ENCODE measurements at regions not wholly inside any gene's neighbourhood (a gene's known extent, or its start where the extent isn't known, plus 50 kb on each side); places are given as distances from the start of the nearest gene placed in this dataset.
"Not testable (repeated sequence)": the region's sequence is repeated elsewhere in the genome, so short reads cannot be mapped to it uniquely, and the experiment has no call there.

- CTCF ChIA-PET; H3K36me3 Mint-ChIP-seq (ENCODE audit: low read depth); DNase-seq; POLR2A ChIA-PET; H3K4me3 Mint-ChIP-seq; H3K9me3 Mint-ChIP-seq; ATAC-seq; H3K27ac Mint-ChIP-seq; intact Hi-C loops (cut with micrococcal nuclease): not testable (repeated sequence)
- Mint-ChIP-seq H3K27me3 (peaks cover 56% of the 10 kb centered on the region), H3K4me1 (ENCODE audit: low read depth) (peaks cover 11% of the 10 kb centered on the region)
Observed at GRCh38 chr4:4045823-4046222, 180.9 kb downstream of the OTOP1 start.

GRCh38 chr4:4046686-4047085, 180.0 kb downstream of the OTOP1 start:
- POLR2A ChIA-PET; H3K9me3 Mint-ChIP-seq; H3K27ac Mint-ChIP-seq; ATAC-seq; H3K4me3 Mint-ChIP-seq; DNase-seq; H3K36me3 Mint-ChIP-seq (ENCODE audit: low read depth); CTCF ChIA-PET; intact Hi-C loops (cut with micrococcal nuclease): not testable (repeated sequence)
- peaks cover 11% of the 10 kb centered on the region for H3K4me1 Mint-ChIP-seq (ENCODE audit: low read depth)
- peaks cover 57% of the 10 kb centered on the region for H3K27me3 Mint-ChIP-seq

DNA sequence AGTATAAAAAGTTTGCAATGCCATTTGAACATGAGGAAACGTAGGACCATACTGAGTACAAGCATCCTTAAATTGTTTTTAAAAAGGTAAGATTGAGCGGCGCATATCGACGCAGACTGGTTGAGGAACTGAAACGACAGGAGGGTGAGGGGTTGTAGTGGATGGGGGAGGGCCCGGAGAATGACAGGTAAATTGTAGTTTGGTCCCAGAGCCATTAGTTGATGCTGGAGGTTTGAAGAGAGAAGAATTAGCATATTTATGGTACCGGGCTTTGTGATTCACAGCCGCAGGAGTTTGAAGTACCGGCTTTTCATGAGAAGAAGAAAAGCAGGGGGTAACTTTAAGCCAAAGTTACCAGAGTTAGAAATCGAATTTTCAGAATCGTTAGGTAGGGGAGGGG, 179.5 kb downstream of the OTOP1 start:
- Mint-ChIP-seq H3K27me3 (peaks cover 56% of the 10 kb centered on the region), H3K4me1 (ENCODE audit: low read depth) (peaks cover 11% of the 10 kb centered on the region)
- POLR2A ChIA-PET; intact Hi-C loops (cut with micrococcal nuclease); H3K36me3 Mint-ChIP-seq (ENCODE audit: low read depth); H3K9me3 Mint-ChIP-seq; H3K4me3 Mint-ChIP-seq; H3K27ac Mint-ChIP-seq; DNase-seq; ATAC-seq; CTCF ChIA-PET: not testable (repeated sequence)

DNA sequence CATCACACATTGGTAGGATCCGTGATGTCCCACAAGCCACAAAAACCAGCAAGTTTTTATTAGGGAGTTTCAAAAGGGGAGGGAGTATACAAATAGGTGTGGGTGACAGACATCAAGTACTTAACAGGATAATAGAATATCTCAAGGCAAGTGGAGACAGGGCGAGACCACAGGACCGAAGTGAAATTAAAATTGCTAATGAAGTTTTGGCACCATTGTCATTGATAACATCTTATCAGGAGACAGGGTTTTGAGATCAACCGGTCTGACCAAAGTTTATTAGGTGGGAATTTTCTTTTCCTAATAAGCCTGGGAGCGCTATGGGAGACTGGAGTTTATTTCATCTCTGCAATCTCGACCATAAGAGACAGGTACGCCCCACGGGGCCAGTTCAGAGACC, 178.5 kb downstream of the OTOP1 start:
- intact Hi-C loops (cut with micrococcal nuclease); DNase-seq; CTCF ChIA-PET; H3K9me3 Mint-ChIP-seq; H3K4me3 Mint-ChIP-seq; ATAC-seq; H3K27ac Mint-ChIP-seq; POLR2A ChIA-PET; H3K36me3 Mint-ChIP-seq (ENCODE audit: low read depth): not testable (repeated sequence)
- Mint-ChIP-seq H3K27me3 (peaks cover 53% of the 10 kb centered on the region), H3K4me1 (ENCODE audit: low read depth) (peaks cover 11% of the 10 kb centered on the region)

GRCh38 chr4:4050781-4051180, 175.9 kb downstream of the OTOP1 start:
- H3K9me3 Mint-ChIP-seq; POLR2A ChIA-PET; ATAC-seq; DNase-seq; H3K36me3 Mint-ChIP-seq (ENCODE audit: low read depth); CTCF ChIA-PET; H3K4me3 Mint-ChIP-seq; H3K27ac Mint-ChIP-seq; intact Hi-C loops (cut with micrococcal nuclease): not testable (repeated sequence)
- peaks cover 11% of the 10 kb centered on the region for H3K4me1 Mint-ChIP-seq (ENCODE audit: low read depth)
- H3K27me3 Mint-ChIP-seq = peaks cover 31% of the 10 kb centered on the region

DNA sequence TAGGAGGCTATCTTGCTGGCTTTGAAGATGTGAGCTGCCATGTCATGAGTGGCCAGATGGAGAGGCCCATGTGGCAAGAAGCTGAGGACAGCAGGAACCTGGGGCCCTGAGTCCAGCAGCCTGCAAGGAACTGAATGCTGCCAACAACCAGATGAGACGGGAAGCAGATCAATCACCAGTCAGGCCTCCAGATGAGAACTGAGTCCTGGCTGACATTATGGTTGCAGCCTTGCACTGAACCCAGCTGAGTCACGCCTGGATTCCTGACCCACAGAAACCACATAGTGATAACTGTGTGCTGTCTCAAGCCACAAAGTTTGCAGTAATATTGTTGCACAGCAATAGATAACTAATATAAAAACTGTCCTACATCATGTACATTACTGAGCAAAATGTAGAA, 173.8 kb downstream of the OTOP1 start:
- DNase-seq; intact Hi-C loops (cut with micrococcal nuclease); H3K27ac Mint-ChIP-seq; H3K36me3 Mint-ChIP-seq (ENCODE audit: low read depth); CTCF ChIA-PET; ATAC-seq; H3K9me3 Mint-ChIP-seq; POLR2A ChIA-PET; H3K4me1 Mint-ChIP-seq (ENCODE audit: low read depth); H3K4me3 Mint-ChIP-seq: not testable (repeated sequence)
- H3K27me3 Mint-ChIP-seq = peaks cover 19% of the 10 kb centered on the region

DNA sequence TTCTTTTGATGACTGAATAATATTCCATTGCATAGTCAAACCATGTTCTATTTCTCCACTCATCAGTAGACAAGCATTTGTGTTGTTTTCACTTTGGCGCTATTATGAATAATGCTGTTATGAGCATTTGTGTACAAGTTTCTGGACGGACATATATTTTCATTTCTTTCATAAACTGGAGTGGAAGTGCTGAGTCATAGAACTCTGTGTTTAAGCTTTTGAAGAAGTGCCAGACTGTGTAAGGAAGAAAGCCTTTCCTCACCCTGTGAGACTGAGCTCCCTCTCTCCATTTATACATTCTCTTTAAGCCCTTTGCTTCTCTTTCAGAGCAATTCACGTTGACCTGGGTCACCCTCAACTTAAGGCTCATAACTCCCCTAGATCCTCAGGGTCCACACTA, 169.5 kb downstream of the OTOP1 start:
- H3K27ac Mint-ChIP-seq; ATAC-seq; DNase-seq; H3K4me3 Mint-ChIP-seq; CTCF ChIA-PET; intact Hi-C loops (cut with micrococcal nuclease); H3K36me3 Mint-ChIP-seq (ENCODE audit: low read depth); H3K9me3 Mint-ChIP-seq; POLR2A ChIA-PET; H3K4me1 Mint-ChIP-seq (ENCODE audit: low read depth): not testable (repeated sequence)
- H3K27me3 Mint-ChIP-seq = peaks cover 17% of the 10 kb centered on the region

- ATAC-seq; intact Hi-C loops (cut with micrococcal nuclease); H3K4me1 Mint-ChIP-seq (ENCODE audit: low read depth); CTCF ChIA-PET; H3K9me3 Mint-ChIP-seq; H3K27ac Mint-ChIP-seq; DNase-seq; H3K4me3 Mint-ChIP-seq; POLR2A ChIA-PET; H3K36me3 Mint-ChIP-seq (ENCODE audit: low read depth): not testable (repeated sequence)
- H3K27me3 Mint-ChIP-seq = peaks cover 12% of the 10 kb centered on the region
Observed at GRCh38 chr4:4084171-4084570, 142.6 kb downstream of the OTOP1 start.

- H3K36me3 Mint-ChIP-seq (ENCODE audit: low read depth); H3K9me3 Mint-ChIP-seq; H3K4me1 Mint-ChIP-seq (ENCODE audit: low read depth); POLR2A ChIA-PET; H3K27me3 Mint-ChIP-seq; ATAC-seq; DNase-seq; CTCF ChIA-PET; H3K4me3 Mint-ChIP-seq; intact Hi-C loops (cut with micrococcal nuclease); H3K27ac Mint-ChIP-seq: not testable (repeated sequence)
Observed at GRCh38 chr4:4089716-4090419, 136.9 kb downstream of the OTOP1 start.

- DNase-seq; POLR2A ChIA-PET; H3K9me3 Mint-ChIP-seq; H3K4me3 Mint-ChIP-seq; H3K36me3 Mint-ChIP-seq (ENCODE audit: low read depth); ATAC-seq; intact Hi-C loops (cut with micrococcal nuclease); H3K27me3 Mint-ChIP-seq; H3K27ac Mint-ChIP-seq; CTCF ChIA-PET; H3K4me1 Mint-ChIP-seq (ENCODE audit: low read depth): not testable (repeated sequence)
Observed at GRCh38 chr4:4090720-4091119, 136.0 kb downstream of the OTOP1 start.

DNA sequence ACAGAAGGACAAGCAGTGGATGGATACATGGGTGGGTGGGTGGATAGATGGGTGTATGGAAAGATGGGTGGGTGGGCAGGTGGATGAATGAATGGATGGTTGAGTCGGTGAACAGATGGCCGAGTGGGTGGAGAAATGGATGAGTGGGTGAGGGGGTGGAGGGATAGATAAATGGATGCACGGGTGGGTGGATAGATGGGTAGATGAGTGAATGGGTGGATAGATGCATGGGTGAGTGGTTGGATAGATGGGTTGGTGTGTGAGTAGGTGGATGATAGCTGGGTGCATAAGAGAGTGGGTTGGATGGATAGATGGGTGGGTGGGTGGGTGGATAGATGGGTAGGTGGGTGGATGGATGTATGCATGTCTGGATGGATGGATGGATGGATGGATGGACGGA, 134.6 kb downstream of the OTOP1 start:
- intact Hi-C loops (cut with micrococcal nuclease); H3K27me3 Mint-ChIP-seq; CTCF ChIA-PET; ATAC-seq; H3K36me3 Mint-ChIP-seq (ENCODE audit: low read depth); H3K4me1 Mint-ChIP-seq (ENCODE audit: low read depth); H3K27ac Mint-ChIP-seq; H3K9me3 Mint-ChIP-seq; DNase-seq; H3K4me3 Mint-ChIP-seq; POLR2A ChIA-PET: not testable (repeated sequence)

DNA sequence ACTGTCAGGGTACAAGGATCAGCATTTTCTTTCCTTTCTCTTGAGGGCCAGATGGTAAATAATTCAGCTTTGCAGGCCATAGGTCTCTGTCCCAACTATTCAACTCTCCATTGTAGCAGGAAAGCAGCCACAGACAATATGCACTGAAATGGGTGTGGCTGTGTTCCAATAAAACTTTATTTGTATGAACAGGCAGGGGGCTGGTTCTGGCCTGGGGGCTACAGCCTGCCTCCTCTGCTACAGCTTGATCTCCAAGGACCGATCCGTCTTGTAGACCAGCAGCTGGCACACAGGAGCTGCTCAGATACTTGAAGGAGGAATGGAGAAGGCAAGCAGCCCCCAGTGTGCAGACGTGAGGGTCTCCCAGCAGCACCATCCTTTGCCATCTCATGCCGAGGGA, 127.1 kb downstream of the OTOP1 start:
- H3K36me3 Mint-ChIP-seq (ENCODE audit: low read depth); CTCF ChIA-PET: not testable (repeated sequence)

More for the DNA sequence above, 127.1 kb downstream of the OTOP1 start:
- H3K27ac Mint-ChIP-seq; H3K4me3 Mint-ChIP-seq; intact Hi-C loops (cut with micrococcal nuclease); H3K27me3 Mint-ChIP-seq; ATAC-seq; DNase-seq; H3K4me1 Mint-ChIP-seq (ENCODE audit: low read depth); H3K9me3 Mint-ChIP-seq; POLR2A ChIA-PET: not testable (repeated sequence)
